PC-9 (cell line): ENCODE measurements at regions not wholly inside any gene's neighbourhood (a gene's known extent, or its start where the extent isn't known, plus 50 kb on each side); places are given as distances from the start of the nearest gene placed in this dataset.

ENCODE experiments used
- BruUV-seq: library from RNA; stranded (reverse); fragments of 400-500 nt; replicated peaks from 2 replicates; lab custom pipeline; 2021; lab: Mats Ljungman, UMichigan
- CTCF ChIA-PET: fragments of 300-600 bp; sonication (Branson Sonifier 250); formaldehyde crosslinking; loops from one replicate; lab custom pipeline; 2022; ENCODE audit warnings: antibody characterized with exemption; lab: Charles Lee
- POLR2A ChIA-PET: fragments of 300-600 bp; sonication (Branson Sonifier 250); formaldehyde crosslinking; loops from one replicate; lab custom pipeline; 2022; ENCODE audit warnings: antibody characterized with exemption; ENCODE audit not compliant: unreplicated experiment; lab: Charles Lee
- DNase-seq, 2 experiments: peaks; one replicate each; pipeline versions ENCODE4 v3.0.0 to v3.0.0-alpha.2; 2015 to 2022; ENCODE audit warnings: mixed read lengths in 1 of 2
- H2AFZ ChIP-seq: fragments of 200-600 bp; sonication (generic); 2 replicates; pipeline ENCODE4 v1.8.1; 2017; ENCODE audit warnings: antibody characterized with exemption
- H3F3A ChIP-seq: fragments of 200-600 bp; sonication (generic); 2 replicates; pipeline ENCODE4 v1.8.1; 2017; ENCODE audit warnings: antibody characterized with exemption, mild to moderate bottlenecking, low read depth; ENCODE audit not compliant: insufficient read depth
- H3K27ac ChIP-seq: fragments of 200-600 bp; sonication (generic); 2 replicates; pipeline ENCODE4 v1.6.1; 2016; ENCODE audit warnings: mixed run types
- H3K27me3 ChIP-seq: fragments of 200-600 bp; sonication (generic); 2 replicates; pipeline ENCODE4 v1.6.1; 2016; ENCODE audit warnings: low read depth, mixed run types; ENCODE audit not compliant: insufficient read depth
- H3K36me3 ChIP-seq: fragments of 200-600 bp; sonication (generic); 2 replicates; pipeline ENCODE4 v1.6.1; 2016; ENCODE audit warnings: low read depth, mixed run types
- H3K4me1 ChIP-seq: fragments of 200-600 bp; sonication (generic); replicated peaks from 2 replicates; pipeline ENCODE4 v1.6.1; 2016; ENCODE audit warnings: mixed run types; ENCODE audit not compliant: insufficient read depth
- H3K4me2 ChIP-seq: fragments of 200-600 bp; sonication (generic); 2 replicates; pipeline ENCODE4 v1.6.1; 2017; ENCODE audit warnings: mixed run types
- H3K4me3 ChIP-seq: fragments of 200-600 bp; sonication (generic); 2 replicates; pipeline ENCODE4 v1.6.1; 2016; ENCODE audit warnings: mixed run types
- H3K79me2 ChIP-seq: fragments of 200-600 bp; sonication (generic); 2 replicates; pipeline ENCODE4 v1.6.1; 2017; ENCODE audit warnings: low read depth, mixed run types
- H3K9me2 ChIP-seq: fragments of 200-600 bp; sonication (generic); 2 replicates; pipeline ENCODE4 v1.8.1; 2017; ENCODE audit warnings: mild to moderate bottlenecking; ENCODE audit not compliant: insufficient read depth
- H3K9me3 ChIP-seq: fragments of 200-600 bp; sonication (generic); 2 replicates; pipeline ENCODE4 v1.8.1; 2016; ENCODE audit warnings: low read depth; ENCODE audit not compliant: insufficient read depth
- H4K20me1 ChIP-seq: fragments of 200-600 bp; sonication (generic); 2 replicates; pipeline ENCODE4 v1.8.1; 2017; ENCODE audit not compliant: insufficient read depth
- CTCF ChIP-seq: fragments of 200-600 bp; sonication (generic); conservative IDR thresholded peaks from 2 replicates; pipeline ENCODE4 v1.6.1; 2017; ENCODE audit warnings: mixed run types, antibody characterized with exemption, mild to moderate bottlenecking, moderate library complexity
- EZH2 ChIP-seq: fragments of 200-600 bp; sonication (generic); IDR thresholded peaks from 2 replicates; pipeline ENCODE4 v1.8.0; 2017; ENCODE audit warnings: antibody characterized with exemption, low read depth
- intact Hi-C: fragments of 100-400 bp; cut with micrococcal nuclease; formaldehyde crosslinking; loops from one replicate; pipeline ENCODE4 v1.10.0; 2022; ENCODE audit not compliant: unreplicated experiment

GRCh38 chr1:68329096-68329835, 96.9 kb upstream of the WLS start:
- H3F3A ChIP-seq = no peaks in the 10 kb centered on the region
- peaks cover 10% of the 10 kb centered on the region; the same call in 1 of the 2 replicates for H3K27me3 ChIP-seq
- H2AFZ ChIP-seq = no peak overlapping the region
- CTCF ChIA-PET = no interaction called here
- H3K4me3 ChIP-seq = no peak overlapping the region
- intact Hi-C loops = no loop called here
- POLR2A ChIA-PET = no interaction called here
- no peaks in the 10 kb centered on the region for H3K4me1 ChIP-seq
- H3K36me3 ChIP-seq = no peaks in the 10 kb centered on the region
- DNase-seq = no peak
- no peak overlapping the region for H3K4me2 ChIP-seq
- H3K9me2 ChIP-seq = no peaks in the 10 kb centered on the region
- no peaks in the 10 kb centered on the region for H3K9me3 ChIP-seq
- BruUV-seq = no TSS peak
- no peak overlapping the region for H3K27ac ChIP-seq
- H4K20me1 ChIP-seq = no peaks in the 10 kb centered on the region
- TF ChIP-seq EZH2 (no peak), CTCF (no peak)
- H3K79me2 ChIP-seq = no peaks in the 10 kb centered on the region

GRCh38 chr1:68328490-68328889, 96.2 kb upstream of the WLS start:
- no peaks in the 10 kb centered on the region for H3K4me1 ChIP-seq
- H3K27me3 ChIP-seq = peaks cover 10% of the 10 kb centered on the region; the same call in 1 of the 2 replicates
- BruUV-seq = no TSS peak
- intact Hi-C loops = no loop called here
- ChIA-PET POLR2A (no interaction called here), CTCF (no interaction called here)
- DNase-seq = no peak
- H3K79me2 ChIP-seq = no peaks in the 10 kb centered on the region
- H2AFZ ChIP-seq = no peak overlapping the region
- no peaks in the 10 kb centered on the region for H3F3A ChIP-seq
- no peak overlapping the region for H3K4me3 ChIP-seq
- no peaks in the 10 kb centered on the region for H3K9me3 ChIP-seq
- H4K20me1 ChIP-seq = no peaks in the 10 kb centered on the region
- no peak overlapping the region for H3K4me2 ChIP-seq
- no peaks in the 10 kb centered on the region for H3K36me3 ChIP-seq
- no peaks in the 10 kb centered on the region for H3K9me2 ChIP-seq
- TF ChIP-seq EZH2 (no peak), CTCF (no peak)
- no peak overlapping the region for H3K27ac ChIP-seq

- TF ChIP-seq CTCF (no peak), EZH2 (no peak)
- Histone ChIP-seq H3K4me2 (no peak overlapping the region), H3K9me3 (no peaks in the 10 kb centered on the region), H3K36me3 (no peaks in the 10 kb centered on the region), H2AFZ (no peak overlapping the region), H3K27me3 (peaks cover 10% of the 10 kb centered on the region; the same call in 1 of the 2 replicates), H4K20me1 (no peaks in the 10 kb centered on the region), H3K9me2 (no peaks in the 10 kb centered on the region), H3K27ac (no peak overlapping the region), H3K4me1 (no peaks in the 10 kb centered on the region), H3K79me2 (no peaks in the 10 kb centered on the region), H3F3A (no peaks in the 10 kb centered on the region), H3K4me3 (no peak overlapping the region)
- no TSS peak for BruUV-seq
- POLR2A ChIA-PET = no interaction called here
- no peak for DNase-seq
- CTCF ChIA-PET = no interaction called here
- intact Hi-C loops = no loop called here
Observed at GRCh38 chr1:68327414-68327813, 95.1 kb upstream of the WLS start.
